GM23338 (cell line): ENCODE measurements at regions not wholly inside any gene's neighbourhood (a gene's known extent, or its start where the extent isn't known, plus 50 kb on each side); places are given as distances from the start of the nearest gene placed in this dataset.

ENCODE experiments used
- EZH2phosphoT487 ChIP-seq: fragments of 200-600 bp; sonication (generic); IDR thresholded peaks from one replicate; pipeline ENCODE4 v1.8.1; 2018; ENCODE audit warnings: antibody characterized with exemption; ENCODE audit not compliant: unreplicated experiment
- JUNB ChIP-seq: IDR thresholded peaks from one replicate; pipeline ENCODE4 v1.6.1; 2016; ENCODE audit warnings: antibody characterized with exemption; ENCODE audit not compliant: unreplicated experiment
- POLR2AphosphoS5 ChIP-seq: IDR thresholded peaks from 2 replicates; pipeline ENCODE4 v1.6.1; 2016; ENCODE audit warnings: antibody characterized with exemption, low read depth
- TF ChIP-seq, protein P1 (sequence below), 2 experiments: fragments of 200-600 bp in 1 of 2; sonication (generic) in 1 of 2; conservative IDR thresholded peaks; 2 replicates each; pipeline versions ENCODE4 v1.5.1 to v1.6.1; 2016 to 2017; ENCODE audit warnings: antibody characterized with exemption in 2 of 2, low read depth in 2 of 2, mild to moderate bottlenecking in 2 of 2, moderate library complexity in 1 of 2
- TF ChIP-seq, protein P2 (sequence below): IDR thresholded peaks from one replicate; pipeline ENCODE4 v1.6.1; 2018; ENCODE audit warnings: antibody characterized with exemption; ENCODE audit not compliant: unreplicated experiment
- TF ChIP-seq, protein P3 (sequence below): IDR thresholded peaks from 2 replicates; pipeline ENCODE4 v1.6.1; 2016; ENCODE audit warnings: antibody characterized with exemption

DNA sequence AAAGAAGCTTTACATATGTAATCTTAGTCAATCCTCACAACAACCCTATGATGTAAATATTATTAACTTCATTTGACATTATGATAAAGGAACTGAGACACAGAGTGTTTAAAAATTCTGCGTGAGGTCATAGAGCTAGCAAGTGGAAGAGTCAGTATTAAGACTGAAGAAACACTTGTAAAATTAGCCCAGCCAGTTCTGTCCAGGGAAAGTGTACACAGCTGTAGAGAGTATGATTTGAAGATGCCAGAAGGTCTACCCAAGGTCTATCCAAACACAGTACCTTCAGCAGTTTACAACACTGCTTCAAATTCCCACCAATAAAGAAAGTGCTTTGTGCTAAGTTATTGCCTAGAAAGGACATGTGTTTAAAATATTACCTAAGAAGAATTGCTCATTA is 51.7 kb upstream of the ITPRID2 start:
- TF ChIP-seq, protein P1, sequence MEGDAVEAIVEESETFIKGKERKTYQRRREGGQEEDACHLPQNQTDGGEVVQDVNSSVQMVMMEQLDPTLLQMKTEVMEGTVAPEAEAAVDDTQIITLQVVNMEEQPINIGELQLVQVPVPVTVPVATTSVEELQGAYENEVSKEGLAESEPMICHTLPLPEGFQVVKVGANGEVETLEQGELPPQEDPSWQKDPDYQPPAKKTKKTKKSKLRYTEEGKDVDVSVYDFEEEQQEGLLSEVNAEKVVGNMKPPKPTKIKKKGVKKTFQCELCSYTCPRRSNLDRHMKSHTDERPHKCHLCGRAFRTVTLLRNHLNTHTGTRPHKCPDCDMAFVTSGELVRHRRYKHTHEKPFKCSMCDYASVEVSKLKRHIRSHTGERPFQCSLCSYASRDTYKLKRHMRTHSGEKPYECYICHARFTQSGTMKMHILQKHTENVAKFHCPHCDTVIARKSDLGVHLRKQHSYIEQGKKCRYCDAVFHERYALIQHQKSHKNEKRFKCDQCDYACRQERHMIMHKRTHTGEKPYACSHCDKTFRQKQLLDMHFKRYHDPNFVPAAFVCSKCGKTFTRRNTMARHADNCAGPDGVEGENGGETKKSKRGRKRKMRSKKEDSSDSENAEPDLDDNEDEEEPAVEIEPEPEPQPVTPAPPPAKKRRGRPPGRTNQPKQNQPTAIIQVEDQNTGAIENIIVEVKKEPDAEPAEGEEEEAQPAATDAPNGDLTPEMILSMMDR (conservative IDR thresholded peaks at IDR 0.05; ENCODE audit: low read depth in 2 of 2): no peak
- TF ChIP-seq, protein P2, sequence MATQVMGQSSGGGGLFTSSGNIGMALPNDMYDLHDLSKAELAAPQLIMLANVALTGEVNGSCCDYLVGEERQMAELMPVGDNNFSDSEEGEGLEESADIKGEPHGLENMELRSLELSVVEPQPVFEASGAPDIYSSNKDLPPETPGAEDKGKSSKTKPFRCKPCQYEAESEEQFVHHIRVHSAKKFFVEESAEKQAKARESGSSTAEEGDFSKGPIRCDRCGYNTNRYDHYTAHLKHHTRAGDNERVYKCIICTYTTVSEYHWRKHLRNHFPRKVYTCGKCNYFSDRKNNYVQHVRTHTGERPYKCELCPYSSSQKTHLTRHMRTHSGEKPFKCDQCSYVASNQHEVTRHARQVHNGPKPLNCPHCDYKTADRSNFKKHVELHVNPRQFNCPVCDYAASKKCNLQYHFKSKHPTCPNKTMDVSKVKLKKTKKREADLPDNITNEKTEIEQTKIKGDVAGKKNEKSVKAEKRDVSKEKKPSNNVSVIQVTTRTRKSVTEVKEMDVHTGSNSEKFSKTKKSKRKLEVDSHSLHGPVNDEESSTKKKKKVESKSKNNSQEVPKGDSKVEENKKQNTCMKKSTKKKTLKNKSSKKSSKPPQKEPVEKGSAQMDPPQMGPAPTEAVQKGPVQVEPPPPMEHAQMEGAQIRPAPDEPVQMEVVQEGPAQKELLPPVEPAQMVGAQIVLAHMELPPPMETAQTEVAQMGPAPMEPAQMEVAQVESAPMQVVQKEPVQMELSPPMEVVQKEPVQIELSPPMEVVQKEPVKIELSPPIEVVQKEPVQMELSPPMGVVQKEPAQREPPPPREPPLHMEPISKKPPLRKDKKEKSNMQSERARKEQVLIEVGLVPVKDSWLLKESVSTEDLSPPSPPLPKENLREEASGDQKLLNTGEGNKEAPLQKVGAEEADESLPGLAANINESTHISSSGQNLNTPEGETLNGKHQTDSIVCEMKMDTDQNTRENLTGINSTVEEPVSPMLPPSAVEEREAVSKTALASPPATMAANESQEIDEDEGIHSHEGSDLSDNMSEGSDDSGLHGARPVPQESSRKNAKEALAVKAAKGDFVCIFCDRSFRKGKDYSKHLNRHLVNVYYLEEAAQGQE: no peak
- TF ChIP-seq POLR2AphosphoS5: no peak
- TF ChIP-seq, protein P3, sequence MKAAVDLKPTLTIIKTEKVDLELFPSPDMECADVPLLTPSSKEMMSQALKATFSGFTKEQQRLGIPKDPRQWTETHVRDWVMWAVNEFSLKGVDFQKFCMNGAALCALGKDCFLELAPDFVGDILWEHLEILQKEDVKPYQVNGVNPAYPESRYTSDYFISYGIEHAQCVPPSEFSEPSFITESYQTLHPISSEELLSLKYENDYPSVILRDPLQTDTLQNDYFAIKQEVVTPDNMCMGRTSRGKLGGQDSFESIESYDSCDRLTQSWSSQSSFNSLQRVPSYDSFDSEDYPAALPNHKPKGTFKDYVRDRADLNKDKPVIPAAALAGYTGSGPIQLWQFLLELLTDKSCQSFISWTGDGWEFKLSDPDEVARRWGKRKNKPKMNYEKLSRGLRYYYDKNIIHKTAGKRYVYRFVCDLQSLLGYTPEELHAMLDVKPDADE: no peak
- no peak for TF ChIP-seq EZH2phosphoT487
- TF ChIP-seq JUNB: no peak
